ENCODE measurements at regions not wholly inside any gene's neighbourhood (a gene's known extent, or its start where the extent isn't known, plus 50 kb on each side); places are given as distances from the start of the nearest gene placed in this dataset.

- H3K79me2 ChIP-seq (ENCODE audit: control insufficient read depth, low read length), result no peaks in the 10 kb centered on the region
- no peak overlapping the region for H3K4me2 ChIP-seq (ENCODE audit: low read length)
- H3K27ac ChIP-seq (ENCODE audit: low read depth, low read length), result no peak overlapping the region
- H3K36me3 ChIP-seq (ENCODE audit: control insufficient read depth, low read length), result no peaks in the 10 kb centered on the region
- H4K20me1 ChIP-seq (ENCODE audit: control insufficient read depth, insufficient read depth, low read depth, low read length), result no peaks in the 10 kb centered on the region
- TF ChIP-seq EZH2phosphoT487 (IDR thresholded peaks at IDR 0.05; ENCODE audit: borderline replicate concordance, low read length), result no peak
- no peak for TF ChIP-seq CTCF (IDR thresholded peaks at IDR 0.05; ENCODE audit: low read depth, low read length, poor library complexity, severe bottlenecking)
- no peaks in the 10 kb centered on the region for H3K9me3 ChIP-seq (ENCODE audit: control insufficient read depth, insufficient read depth, low read length)
- no peaks in the 10 kb centered on the region for H3K4me1 ChIP-seq (ENCODE audit: control insufficient read depth, low read length)
- no peaks in the 10 kb centered on the region for H3K9me2 ChIP-seq (replicated peaks; ENCODE audit: control insufficient read depth, low read length)
- H3F3A ChIP-seq (ENCODE audit: control insufficient read depth, insufficient read depth), result no peaks in the 10 kb centered on the region
- H3K27me3 ChIP-seq (ENCODE audit: control insufficient read depth, low read length), result no peaks in the 10 kb centered on the region
- H3K4me3 ChIP-seq (ENCODE audit: low read length), result no peak overlapping the region
Measured at GRCh38 chr9:17986595-17986994, 407.7 kb downstream of the SH3GL2 start.

- Histone ChIP-seq H3K36me3 (ENCODE audit: control insufficient read depth, low read length) (no peaks in the 10 kb centered on the region), H3K79me2 (ENCODE audit: control insufficient read depth, low read length) (no peaks in the 10 kb centered on the region), H3K9me3 (ENCODE audit: control insufficient read depth, insufficient read depth, low read length) (no peaks in the 10 kb centered on the region), H3K4me2 (ENCODE audit: low read length) (no peak overlapping the region), H3K27me3 (ENCODE audit: control insufficient read depth, low read length) (no peaks in the 10 kb centered on the region), H4K20me1 (ENCODE audit: control insufficient read depth, insufficient read depth, low read depth, low read length) (no peaks in the 10 kb centered on the region), H3F3A (ENCODE audit: control insufficient read depth, insufficient read depth) (no peaks in the 10 kb centered on the region), H3K9me2 (replicated peaks; ENCODE audit: control insufficient read depth, low read length) (no peaks in the 10 kb centered on the region), H3K4me1 (ENCODE audit: control insufficient read depth, low read length) (no peaks in the 10 kb centered on the region), H3K27ac (ENCODE audit: low read depth, low read length) (no peak overlapping the region), H3K4me3 (ENCODE audit: low read length) (no peak overlapping the region)
- TF ChIP-seq CTCF (IDR thresholded peaks at IDR 0.05; ENCODE audit: low read depth, low read length, poor library complexity, severe bottlenecking), result no peak
- no peak for TF ChIP-seq EZH2phosphoT487 (IDR thresholded peaks at IDR 0.05; ENCODE audit: borderline replicate concordance, low read length)
Measured at GRCh38 chr9:17987189-17987588, 408.3 kb downstream of the SH3GL2 start.

- Histone ChIP-seq H3K4me1 (ENCODE audit: control insufficient read depth, low read length) (no peaks in the 10 kb centered on the region), H3K4me3 (ENCODE audit: low read length) (no peak overlapping the region), H3K36me3 (ENCODE audit: control insufficient read depth, low read length) (no peaks in the 10 kb centered on the region), H3K9me3 (ENCODE audit: control insufficient read depth, insufficient read depth, low read length) (no peaks in the 10 kb centered on the region), H3K9me2 (replicated peaks; ENCODE audit: control insufficient read depth, low read length) (no peaks in the 10 kb centered on the region), H3K4me2 (ENCODE audit: low read length) (no peak overlapping the region), H4K20me1 (ENCODE audit: control insufficient read depth, insufficient read depth, low read depth, low read length) (no peaks in the 10 kb centered on the region), H3K79me2 (ENCODE audit: control insufficient read depth, low read length) (no peaks in the 10 kb centered on the region), H3K27ac (ENCODE audit: low read depth, low read length) (no peak overlapping the region), H3K27me3 (ENCODE audit: control insufficient read depth, low read length) (no peaks in the 10 kb centered on the region), H3F3A (ENCODE audit: control insufficient read depth, insufficient read depth) (no peaks in the 10 kb centered on the region)
- TF ChIP-seq CTCF (IDR thresholded peaks at IDR 0.05; ENCODE audit: low read depth, low read length, poor library complexity, severe bottlenecking), result no peak
- no peak for TF ChIP-seq EZH2phosphoT487 (IDR thresholded peaks at IDR 0.05; ENCODE audit: borderline replicate concordance, low read length)
Measured at GRCh38 chr9:17988489-17988888, 409.6 kb downstream of the SH3GL2 start.

- no peak overlapping the region for H3K27ac ChIP-seq (ENCODE audit: low read depth, low read length)
- TF ChIP-seq CTCF (IDR thresholded peaks at IDR 0.05; ENCODE audit: low read depth, low read length, poor library complexity, severe bottlenecking) (no peak), EZH2phosphoT487 (IDR thresholded peaks at IDR 0.05; ENCODE audit: borderline replicate concordance, low read length) (no peak)
- no peak overlapping the region for H3K4me3 ChIP-seq (ENCODE audit: low read length)
- no peaks in the 10 kb centered on the region for H3K79me2 ChIP-seq (ENCODE audit: control insufficient read depth, low read length)
- no peaks in the 10 kb centered on the region for H3F3A ChIP-seq (ENCODE audit: control insufficient read depth, insufficient read depth)
- no peaks in the 10 kb centered on the region for H3K36me3 ChIP-seq (ENCODE audit: control insufficient read depth, low read length)
- no peaks in the 10 kb centered on the region for H3K9me3 ChIP-seq (ENCODE audit: control insufficient read depth, insufficient read depth, low read length)
- no peaks in the 10 kb centered on the region for H3K4me1 ChIP-seq (ENCODE audit: control insufficient read depth, low read length)
- H4K20me1 ChIP-seq (ENCODE audit: control insufficient read depth, insufficient read depth, low read depth, low read length), result no peaks in the 10 kb centered on the region
- no peaks in the 10 kb centered on the region for H3K9me2 ChIP-seq (replicated peaks; ENCODE audit: control insufficient read depth, low read length)
- no peak overlapping the region for H3K4me2 ChIP-seq (ENCODE audit: low read length)
- H3K27me3 ChIP-seq (ENCODE audit: control insufficient read depth, low read length), result no peaks in the 10 kb centered on the region
Measured at GRCh38 chr9:17990602-17991001, 411.7 kb downstream of the SH3GL2 start.

All from DOHH2 (cell line).